NT2/D1 (cell line): ENCODE measurements at regions not wholly inside any gene's neighbourhood (a gene's known extent, or its start where the extent isn't known, plus 50 kb on each side); places are given as distances from the start of the nearest gene placed in this dataset.

ENCODE experiments used
- SUZ12 ChIP-seq: IDR thresholded peaks from 2 replicates; pipeline ENCODE4 v1.6.1; 2011; ENCODE audit not compliant: insufficient read length, insufficient read depth; ENCODE audit errors: extremely low read depth
- YY1 ChIP-seq: IDR thresholded peaks from 2 replicates; pipeline ENCODE4 v1.6.1; 2011; ENCODE audit not compliant: insufficient read length, insufficient read depth

GRCh38 chr1:196152086-196152485, 456.2 kb downstream of the KCNT2 start:
- TF ChIP-seq SUZ12, result no peak
- TF ChIP-seq YY1, result no peak
